HCT116 (cell line): ENCODE measurements at regions not wholly inside any gene's neighbourhood (a gene's known extent, or its start where the extent isn't known, plus 50 kb on each side); places are given as distances from the start of the nearest gene placed in this dataset.

ENCODE experiments used
- ATAC-seq: fragments of 200-7000 bp; cut with Tn5 transposase; 2 replicates; pipeline ENCODE4 v1.9.1; 2020; ENCODE audit warnings: mild to moderate bottlenecking, moderate library complexity
- BruUV-seq: library from RNA; stranded (reverse); fragments of 400-500 nt; replicated peaks from 2 replicates; lab custom pipeline; 2021; lab: Mats Ljungman, UMichigan
- CTCF ChIA-PET: fragments of 300-600 bp; sonication (Branson Sonifier 250); formaldehyde crosslinking; loops from one replicate; lab custom pipeline; 2021; ENCODE audit warnings: antibody characterized with exemption; lab: Charles Lee
- POLR2A ChIA-PET: fragments of 300-600, 350-600 bp; sonication (Branson Sonifier 250); formaldehyde crosslinking; loops from one replicate; lab custom pipeline; 2021; ENCODE audit warnings: antibody characterized with exemption; lab: Charles Lee
- RAD21 ChIA-PET, 2 experiments: fragments of 300-600 bp; sonication (Branson Sonifier 250); formaldehyde crosslinking; loops; one replicate each; lab custom pipeline; 2023; ENCODE audit warnings: low total read pairs in 2 of 2; ENCODE audit not compliant: uncharacterized antibody in 2 of 2, unreplicated experiment in 2 of 2, low non-redundant PET in 1 of 2; lab: Charles Lee
- DNase-seq: peaks from one replicate; pipeline ENCODE4 v3.0.0-alpha.2; 2010; ENCODE audit warnings: low read depth, low spot score
- H2AFZ ChIP-seq: fragments of 200-600 bp; shearing (Covaris generic), sonication (generic); 2 replicates; pipeline ENCODE4 v1.6.1; 2017; ENCODE audit warnings: low read depth, mixed run types, mixed read lengths, antibody characterized with exemption, low read length; ENCODE audit not compliant: poor library complexity, severe bottlenecking
- H3K27ac ChIP-seq: 2 replicates; pipeline ENCODE4 v1.5.1; 2012; ENCODE audit warnings: low read depth, low read length
- H3K27me3 ChIP-seq: fragments of 200-600 bp; sonication (generic); 2 replicates; pipeline ENCODE4 v1.6.1; 2016; ENCODE audit warnings: mixed run types, low read length, mixed read lengths; ENCODE audit not compliant: insufficient read depth
- H3K36me3 ChIP-seq, 2 experiments: fragments of 200-500 bp in 1 of 2; fragments of 200-600 bp in 1 of 2; sonication (Bioruptor generic) in 1 of 2; sonication (generic) in 1 of 2; 2 replicates each; pipeline versions ENCODE4 v1.5.1 to v1.6.1; 2014 to 2016; ENCODE audit warnings: low read length in 2 of 2, inconsistent platforms in 1 of 2, mixed read lengths in 1 of 2, mixed run types in 1 of 2; ENCODE audit not compliant: insufficient read depth in 2 of 2, control insufficient read depth in 1 of 2
- H3K4me1 ChIP-seq, 2 experiments: fragments of 200-600 bp in 1 of 2; sonication (generic) in 1 of 2; 2 replicates each; pipeline versions ENCODE4 v1.5.1 to v1.6.1; 2012 to 2017; ENCODE audit warnings: low read length in 2 of 2, inconsistent platforms in 1 of 2, mild to moderate bottlenecking in 1 of 2, mixed read lengths in 1 of 2, mixed run types in 1 of 2, moderate library complexity in 1 of 2; ENCODE audit not compliant: insufficient read depth in 2 of 2, control insufficient read depth in 1 of 2
- H3K4me2 ChIP-seq: fragments of 200-600 bp; sonication (generic); 2 replicates; pipeline ENCODE4 v1.6.1; 2017; ENCODE audit warnings: mixed run types, low read length, mixed read lengths
- H3K4me3 ChIP-seq, 2 experiments: fragments of 200-600 bp in 1 of 2; sonication (generic) in 1 of 2; replicated peaks in 1 of 2; 2 replicates each; pipeline ENCODE4 v1.5.1; 2011 to 2016; ENCODE audit warnings: low read length in 2 of 2, control low read depth in 1 of 2, low read depth in 1 of 2, mild to moderate bottlenecking in 1 of 2, mixed read lengths in 1 of 2, mixed run types in 1 of 2
- H3K79me2 ChIP-seq: fragments of 200-600 bp; sonication (generic); 2 replicates; pipeline ENCODE4 v1.6.1; 2017; ENCODE audit warnings: mild to moderate bottlenecking, mixed run types, low read length, moderate library complexity, mixed read lengths; ENCODE audit not compliant: insufficient read depth
- H3K9ac ChIP-seq: fragments of 200-600 bp; sonication (generic); 2 replicates; pipeline ENCODE4 v1.6.1; 2016; ENCODE audit warnings: low read length, mixed read lengths
- H3K9me2 ChIP-seq: fragments of 200-600 bp; sonication (generic), shearing (Covaris generic); 2 replicates; pipeline ENCODE4 v1.6.1; 2017; ENCODE audit warnings: mixed run types, mild to moderate bottlenecking, moderate library complexity; ENCODE audit not compliant: insufficient read depth
- H3K9me3 ChIP-seq, 2 experiments: fragments of 200-500 bp in 1 of 2; fragments of 200-600 bp in 1 of 2; sonication (Bioruptor generic) in 1 of 2; sonication (generic) in 1 of 2; 2 replicates each; pipeline ENCODE4 v1.6.1; 2014 to 2017; ENCODE audit warnings: low read length in 2 of 2, mixed read lengths in 2 of 2, inconsistent platforms in 1 of 2, low read depth in 1 of 2, mild to moderate bottlenecking in 1 of 2, mixed run types in 1 of 2, moderate library complexity in 1 of 2; ENCODE audit not compliant: control insufficient read depth in 1 of 2, insufficient read depth in 1 of 2
- H4K20me1 ChIP-seq: fragments of 200-600 bp; sonication (generic), shearing (Covaris generic); 2 replicates; pipeline ENCODE4 v1.6.1; 2017; ENCODE audit warnings: mixed run types, mild to moderate bottlenecking, moderate library complexity; ENCODE audit not compliant: insufficient read depth
- ATF3 ChIP-seq: IDR thresholded peaks from 2 replicates; pipeline ENCODE4 v1.6.1; 2012
- CBX3 ChIP-seq: IDR thresholded peaks from 2 replicates; pipeline ENCODE4 v1.6.1; 2012; ENCODE audit warnings: low read depth
- CEBPB ChIP-seq: IDR thresholded peaks from 2 replicates; pipeline ENCODE4 v1.6.1; 2012; ENCODE audit warnings: low read depth
- EZH2 ChIP-seq: fragments of 200-600 bp; sonication (generic); IDR thresholded peaks from 2 replicates; pipeline ENCODE4 v1.6.1; 2017; ENCODE audit warnings: antibody characterized with exemption, mixed run types
- EZH2phosphoT487 ChIP-seq: fragments of 200-600 bp; IDR thresholded peaks from 2 replicates; pipeline ENCODE4 v1.6.1; 2018; ENCODE audit warnings: antibody characterized with exemption, borderline replicate concordance
- FOSL1 ChIP-seq: IDR thresholded peaks from 2 replicates; pipeline ENCODE4 v1.6.1; 2012; ENCODE audit warnings: low read depth
- JUND ChIP-seq: IDR thresholded peaks from 2 replicates; pipeline ENCODE4 v1.6.1; 2012
- MAX ChIP-seq: IDR thresholded peaks from 2 replicates; pipeline ENCODE4 v1.6.1; 2012
- POLR2A ChIP-seq: IDR thresholded peaks from 2 replicates; pipeline ENCODE4 v1.7.0; 2011; ENCODE audit warnings: borderline replicate concordance; ENCODE audit not compliant: insufficient read depth, insufficient read length; ENCODE audit errors: extremely low read depth
- POLR2AphosphoS5 ChIP-seq: IDR thresholded peaks from 2 replicates; pipeline ENCODE4 v1.6.1; 2011; ENCODE audit warnings: mild to moderate bottlenecking, low read depth, low read length, moderate library complexity
- RAD21 ChIP-seq: IDR thresholded peaks from 2 replicates; pipeline ENCODE4 v1.6.1; 2012; ENCODE audit warnings: low read depth, mild to moderate bottlenecking
- SIN3A ChIP-seq: IDR thresholded peaks from 2 replicates; pipeline ENCODE4 v1.6.1; 2012; ENCODE audit warnings: low read depth
- SRF ChIP-seq: IDR thresholded peaks from 2 replicates; pipeline ENCODE4 v1.6.1; 2012; ENCODE audit warnings: low read depth
- TCF7L2 ChIP-seq: IDR thresholded peaks from 2 replicates; pipeline ENCODE4 v1.7.0; 2011; ENCODE audit warnings: borderline replicate concordance, inconsistent platforms; ENCODE audit not compliant: insufficient read depth, insufficient read length; ENCODE audit errors: extremely low read depth
- YY1 ChIP-seq: IDR thresholded peaks from 2 replicates; pipeline ENCODE4 v1.6.1; 2011; ENCODE audit warnings: low read length, low read depth, moderate library complexity, mild to moderate bottlenecking; ENCODE audit not compliant: insufficient replicate concordance; ENCODE audit errors: extremely low read depth
- ZFX ChIP-seq: fragments of 450-650 bp; IDR thresholded peaks from 2 replicates; pipeline ENCODE4 v1.6.1; 2017
- intact Hi-C: fragments of 100-400 bp; cut with micrococcal nuclease; formaldehyde crosslinking; loops from 2 replicates; pipeline ENCODE4 v1.10.0; 2022
- TF ChIP-seq, protein P1 (sequence below): IDR thresholded peaks from 2 replicates; pipeline ENCODE4 v1.6.1; 2012; ENCODE audit warnings: low read depth

DNA sequence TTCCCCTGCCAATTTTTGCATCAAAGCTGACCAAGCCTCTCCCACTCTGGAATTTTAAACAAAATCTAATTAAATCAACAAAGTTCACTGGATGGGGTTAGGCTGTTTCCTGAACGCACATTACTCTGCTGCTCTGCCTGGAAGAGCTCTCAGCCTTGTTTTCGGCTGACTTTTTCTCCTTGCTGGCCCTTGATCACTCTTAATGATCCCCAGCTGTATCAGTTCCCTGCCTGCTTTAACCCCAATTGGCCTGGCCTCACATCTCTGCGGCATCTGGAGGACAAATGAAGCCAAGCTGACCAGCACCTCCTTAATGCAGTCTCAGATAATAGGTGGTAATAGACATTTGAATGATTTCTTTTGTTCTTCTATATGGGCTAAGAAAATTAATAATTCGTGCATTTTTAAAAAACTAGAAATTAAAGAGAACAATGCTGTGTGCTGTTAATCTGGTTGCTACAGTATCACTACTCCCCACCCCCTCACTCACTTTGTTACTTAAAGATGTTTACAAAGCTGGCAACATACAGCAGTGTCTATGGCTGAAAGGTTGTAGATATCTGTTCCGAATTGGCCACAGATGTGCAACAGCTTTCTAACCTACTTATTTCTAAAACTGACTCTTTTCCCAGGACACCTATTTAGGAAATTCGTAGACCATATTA lies 415.2 kb upstream of the KCNH7 start (continued):
- TF ChIP-seq ATF3 (no peak), EZH2phosphoT487 (no peak), SRF (no peak), JUND (no peak)

DNA sequence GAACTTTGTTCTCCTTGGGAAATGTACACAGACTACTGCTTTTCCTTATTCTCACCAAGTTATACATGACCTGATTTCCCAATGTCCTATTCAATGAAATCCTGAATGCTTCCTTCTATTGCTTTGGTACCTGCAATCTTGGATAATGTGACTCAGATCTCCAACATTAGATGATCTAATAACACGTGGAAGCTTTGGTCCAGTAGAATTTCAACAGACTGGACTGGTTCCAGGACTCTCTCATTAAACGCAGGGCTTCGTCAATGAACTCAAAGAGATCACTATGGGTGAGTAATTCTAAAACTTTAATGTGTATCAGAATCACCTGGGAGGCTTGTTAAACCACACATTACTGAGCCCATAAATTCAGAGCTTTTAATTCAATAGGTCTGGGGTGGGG lies 413.6 kb upstream of the KCNH7 start:
- H3K36me3 ChIP-seq: no peaks in the 10 kb centered on the region; a peak in 1 of 4 replicates
- no peak overlapping the region for H2AFZ ChIP-seq
- no peaks in the 10 kb centered on the region for H3K9me2 ChIP-seq
- POLR2A ChIA-PET: no interaction called here
- ATAC-seq (no peak), DNase-seq (no peak)
- H3K27ac ChIP-seq: no peak overlapping the region
- H3K4me2 ChIP-seq: no peak overlapping the region
- no peak overlapping the region for H3K9ac ChIP-seq
- no peaks in the 10 kb centered on the region for H4K20me1 ChIP-seq
- H3K4me1 ChIP-seq: no peaks in the 10 kb centered on the region
- TF ChIP-seq FOSL1 (no peak), POLR2A (no peak), ZFX (no peak), CEBPB (no peak), RAD21 (no peak), POLR2AphosphoS5 (no peak), SRF (no peak), TCF7L2 (no peak), YY1 (no peak), ATF3 (no peak), MAX (no peak), EZH2 (no peak), SIN3A (no peak), CBX3 (no peak), EZH2phosphoT487 (no peak)
- TF ChIP-seq, protein P1, sequence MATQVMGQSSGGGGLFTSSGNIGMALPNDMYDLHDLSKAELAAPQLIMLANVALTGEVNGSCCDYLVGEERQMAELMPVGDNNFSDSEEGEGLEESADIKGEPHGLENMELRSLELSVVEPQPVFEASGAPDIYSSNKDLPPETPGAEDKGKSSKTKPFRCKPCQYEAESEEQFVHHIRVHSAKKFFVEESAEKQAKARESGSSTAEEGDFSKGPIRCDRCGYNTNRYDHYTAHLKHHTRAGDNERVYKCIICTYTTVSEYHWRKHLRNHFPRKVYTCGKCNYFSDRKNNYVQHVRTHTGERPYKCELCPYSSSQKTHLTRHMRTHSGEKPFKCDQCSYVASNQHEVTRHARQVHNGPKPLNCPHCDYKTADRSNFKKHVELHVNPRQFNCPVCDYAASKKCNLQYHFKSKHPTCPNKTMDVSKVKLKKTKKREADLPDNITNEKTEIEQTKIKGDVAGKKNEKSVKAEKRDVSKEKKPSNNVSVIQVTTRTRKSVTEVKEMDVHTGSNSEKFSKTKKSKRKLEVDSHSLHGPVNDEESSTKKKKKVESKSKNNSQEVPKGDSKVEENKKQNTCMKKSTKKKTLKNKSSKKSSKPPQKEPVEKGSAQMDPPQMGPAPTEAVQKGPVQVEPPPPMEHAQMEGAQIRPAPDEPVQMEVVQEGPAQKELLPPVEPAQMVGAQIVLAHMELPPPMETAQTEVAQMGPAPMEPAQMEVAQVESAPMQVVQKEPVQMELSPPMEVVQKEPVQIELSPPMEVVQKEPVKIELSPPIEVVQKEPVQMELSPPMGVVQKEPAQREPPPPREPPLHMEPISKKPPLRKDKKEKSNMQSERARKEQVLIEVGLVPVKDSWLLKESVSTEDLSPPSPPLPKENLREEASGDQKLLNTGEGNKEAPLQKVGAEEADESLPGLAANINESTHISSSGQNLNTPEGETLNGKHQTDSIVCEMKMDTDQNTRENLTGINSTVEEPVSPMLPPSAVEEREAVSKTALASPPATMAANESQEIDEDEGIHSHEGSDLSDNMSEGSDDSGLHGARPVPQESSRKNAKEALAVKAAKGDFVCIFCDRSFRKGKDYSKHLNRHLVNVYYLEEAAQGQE: no peak
- intact Hi-C loops: no loop called here
- CTCF ChIA-PET: no interaction called here
- RAD21 ChIA-PET: no interaction called here
- H3K9me3 ChIP-seq: no peaks in the 10 kb centered on the region
- no TSS peak for BruUV-seq
- H3K27me3 ChIP-seq: no peaks in the 10 kb centered on the region
- no peak overlapping the region for H3K4me3 ChIP-seq
- no peaks in the 10 kb centered on the region for H3K79me2 ChIP-seq
